Cardiac muscle cell (in vitro differentiated cells and primary cell): ENCODE measurements at regions not wholly inside any gene's neighbourhood (a gene's known extent, or its start where the extent isn't known, plus 50 kb on each side); places are given as distances from the start of the nearest gene placed in this dataset.

Source experiments
- DNase-seq, 2 donors: peaks; one replicate each; pipeline versions ENCODE4 v3.0.0 to v3.0.0-alpha.2; 2010 to 2017; ENCODE audit warnings: low read depth in 1 of 2, low spot score in 1 of 2
- H3K27ac ChIP-seq: fragments of 200-600 bp; sonication (generic); 2 replicates; pipeline ENCODE4 v1.5.1; 2016
- H3K27me3 ChIP-seq: fragments of 200-600 bp; sonication (generic); 2 replicates; pipeline ENCODE4 v1.6.0; 2016; ENCODE audit warnings: control low read depth
- H3K36me3 ChIP-seq: fragments of 200-600 bp; sonication (generic); 2 replicates; pipeline ENCODE4 v1.5.1; 2016; ENCODE audit warnings: control low read depth
- H3K4me1 ChIP-seq: fragments of 200-600 bp; sonication (generic); 2 replicates; pipeline ENCODE4 v1.8.1; 2017; ENCODE audit warnings: low read depth, mild to moderate bottlenecking, mixed run types
- H3K4me3 ChIP-seq: fragments of 200-600 bp; sonication (generic); 2 replicates; pipeline ENCODE4 v1.5.1; 2016; ENCODE audit warnings: mild to moderate bottlenecking
- H3K9me3 ChIP-seq: fragments of 200-600 bp; sonication (generic); 2 replicates; pipeline ENCODE4 v1.5.1; 2017; ENCODE audit warnings: low read depth, mild to moderate bottlenecking, control low read depth
- TF ChIP-seq, protein P1 (sequence below): IDR thresholded peaks from 2 replicates; pipeline ENCODE4 v1.5.1; 2012; ENCODE audit warnings: low read depth, mild to moderate bottlenecking, low read length

DNA sequence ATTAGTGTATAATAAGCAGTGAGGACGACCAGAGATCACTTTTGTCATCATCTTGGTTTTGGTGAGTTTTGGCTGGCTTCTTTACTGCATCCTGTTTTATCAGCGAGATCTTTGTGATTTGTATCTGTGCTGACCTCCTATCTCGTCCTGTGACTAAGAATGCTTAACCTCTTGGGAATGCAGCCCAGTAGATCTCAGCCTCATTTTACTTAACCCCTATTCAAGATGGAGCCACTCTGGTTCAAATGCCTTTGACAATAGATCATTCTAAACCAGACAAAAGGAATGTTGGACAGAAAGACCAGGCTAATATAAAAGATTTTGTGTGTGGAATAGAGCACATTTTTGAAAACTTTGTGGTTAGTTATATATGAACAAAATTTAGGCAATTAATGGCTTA, 618.5 kb upstream of the BCHE start:
- Histone ChIP-seq H3K36me3 (no peaks in the 10 kb centered on the region), H3K4me3 (no peak overlapping the region), H3K9me3 (no peaks in the 10 kb centered on the region), H3K4me1 (no peaks in the 10 kb centered on the region), H3K27ac (no peak overlapping the region), H3K27me3 (no peaks in the 10 kb centered on the region)
- TF ChIP-seq, protein P1, sequence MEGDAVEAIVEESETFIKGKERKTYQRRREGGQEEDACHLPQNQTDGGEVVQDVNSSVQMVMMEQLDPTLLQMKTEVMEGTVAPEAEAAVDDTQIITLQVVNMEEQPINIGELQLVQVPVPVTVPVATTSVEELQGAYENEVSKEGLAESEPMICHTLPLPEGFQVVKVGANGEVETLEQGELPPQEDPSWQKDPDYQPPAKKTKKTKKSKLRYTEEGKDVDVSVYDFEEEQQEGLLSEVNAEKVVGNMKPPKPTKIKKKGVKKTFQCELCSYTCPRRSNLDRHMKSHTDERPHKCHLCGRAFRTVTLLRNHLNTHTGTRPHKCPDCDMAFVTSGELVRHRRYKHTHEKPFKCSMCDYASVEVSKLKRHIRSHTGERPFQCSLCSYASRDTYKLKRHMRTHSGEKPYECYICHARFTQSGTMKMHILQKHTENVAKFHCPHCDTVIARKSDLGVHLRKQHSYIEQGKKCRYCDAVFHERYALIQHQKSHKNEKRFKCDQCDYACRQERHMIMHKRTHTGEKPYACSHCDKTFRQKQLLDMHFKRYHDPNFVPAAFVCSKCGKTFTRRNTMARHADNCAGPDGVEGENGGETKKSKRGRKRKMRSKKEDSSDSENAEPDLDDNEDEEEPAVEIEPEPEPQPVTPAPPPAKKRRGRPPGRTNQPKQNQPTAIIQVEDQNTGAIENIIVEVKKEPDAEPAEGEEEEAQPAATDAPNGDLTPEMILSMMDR, result no peak
- DNase-seq, result no peak

DNA sequence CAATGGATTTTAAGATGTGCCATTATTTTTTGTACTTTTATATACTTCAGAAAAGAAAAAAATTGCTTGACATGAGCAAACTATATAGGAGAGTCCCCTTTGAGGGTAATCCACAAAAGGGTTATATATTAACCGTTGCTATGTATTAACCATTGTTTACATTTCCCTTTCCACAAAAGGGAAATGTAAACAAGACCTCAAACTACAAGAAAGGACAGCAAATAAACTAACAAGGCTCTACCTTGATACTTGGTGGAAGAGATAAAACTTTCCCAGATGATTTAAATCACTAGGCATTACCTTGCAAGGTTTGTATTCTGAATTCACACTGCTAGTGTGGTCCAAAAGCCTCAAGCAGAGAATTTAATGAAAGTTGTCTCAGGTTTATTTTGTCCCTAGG, 616.3 kb upstream of the BCHE start:
- Histone ChIP-seq H3K4me1 (no peaks in the 10 kb centered on the region), H3K27ac (no peak overlapping the region), H3K27me3 (no peaks in the 10 kb centered on the region), H3K9me3 (no peaks in the 10 kb centered on the region), H3K4me3 (no peak overlapping the region), H3K36me3 (no peaks in the 10 kb centered on the region)
- no peak for DNase-seq
- TF ChIP-seq, protein P1, result no peak

DNA sequence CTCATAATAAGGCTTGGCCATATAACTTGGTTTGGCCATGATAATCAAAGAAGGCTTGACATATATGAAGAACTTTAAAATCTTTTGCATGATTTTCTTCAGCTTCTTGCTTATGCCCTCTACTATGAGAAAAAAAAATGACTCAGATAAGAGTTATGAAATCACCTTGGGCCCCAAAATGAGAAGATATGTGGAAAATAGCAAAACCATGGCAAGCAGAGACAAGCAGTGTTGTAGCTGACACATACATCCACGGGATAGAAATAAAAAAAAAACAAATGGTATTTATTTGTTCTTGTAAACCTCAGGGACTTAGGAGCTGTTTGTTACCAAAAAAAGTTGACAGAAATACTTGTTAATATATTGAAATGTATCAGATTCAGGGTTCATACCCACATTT, 614.8 kb upstream of the BCHE start:
- no peaks in the 10 kb centered on the region for H3K4me1 ChIP-seq
- TF ChIP-seq, protein P1, result no peak
- no peaks in the 10 kb centered on the region for H3K27me3 ChIP-seq
- no peaks in the 10 kb centered on the region for H3K9me3 ChIP-seq
- no peaks in the 10 kb centered on the region for H3K36me3 ChIP-seq
- no peak for DNase-seq
- H3K27ac ChIP-seq, result no peak overlapping the region
- no peak overlapping the region for H3K4me3 ChIP-seq

DNA sequence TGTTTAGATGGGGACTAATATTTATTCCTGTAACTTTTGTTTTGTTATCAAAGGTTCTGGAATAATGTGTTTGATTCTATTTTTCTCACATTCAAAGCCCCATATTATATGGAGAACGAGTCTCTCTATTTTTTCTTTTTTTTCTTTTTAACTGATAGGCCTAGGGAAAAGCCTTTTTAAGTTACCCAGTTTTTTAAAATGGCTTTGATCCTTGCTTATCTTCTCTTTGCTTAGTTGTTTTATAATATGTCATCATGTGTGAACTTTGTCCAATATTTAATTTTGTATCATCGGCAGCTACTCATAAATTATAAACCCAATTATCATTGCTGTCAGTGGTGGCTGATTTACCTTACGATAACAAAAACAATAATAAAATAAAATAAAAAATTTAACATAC, 610.3 kb upstream of the BCHE start:
- no peaks in the 10 kb centered on the region for H3K27me3 ChIP-seq
- H3K27ac ChIP-seq, result no peak overlapping the region
- no peaks in the 10 kb centered on the region for H3K4me1 ChIP-seq
- H3K4me3 ChIP-seq, result no peak overlapping the region
- H3K36me3 ChIP-seq, result no peaks in the 10 kb centered on the region
- no peaks in the 10 kb centered on the region for H3K9me3 ChIP-seq
- DNase-seq, result no peak
- TF ChIP-seq, protein P1, result no peak

DNA sequence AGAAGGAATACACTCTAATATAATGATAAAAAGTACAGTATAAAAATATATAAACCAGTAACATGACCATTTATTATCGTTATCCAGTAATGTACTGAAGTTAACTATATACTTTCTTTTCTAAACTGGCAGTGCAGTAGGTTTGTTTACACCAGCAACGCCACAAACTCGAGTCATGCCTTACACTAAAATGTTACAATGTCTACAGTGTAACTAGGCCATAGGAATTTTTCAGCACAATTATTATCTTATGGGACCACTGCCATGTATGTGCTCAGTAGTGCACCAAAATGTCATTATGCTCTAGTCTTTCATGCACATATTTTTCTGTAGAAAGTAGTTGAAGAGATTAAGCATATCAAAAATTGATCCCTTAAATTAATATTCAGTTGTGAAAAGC, 609.8 kb upstream of the BCHE start:
- H3K4me1 ChIP-seq, result no peaks in the 10 kb centered on the region
- no peak overlapping the region for H3K27ac ChIP-seq
- H3K9me3 ChIP-seq, result no peaks in the 10 kb centered on the region
- H3K36me3 ChIP-seq, result no peaks in the 10 kb centered on the region
- TF ChIP-seq, protein P1, result no peak
- H3K27me3 ChIP-seq, result no peaks in the 10 kb centered on the region
- H3K4me3 ChIP-seq, result no peak overlapping the region
- DNase-seq, result no peak

DNA sequence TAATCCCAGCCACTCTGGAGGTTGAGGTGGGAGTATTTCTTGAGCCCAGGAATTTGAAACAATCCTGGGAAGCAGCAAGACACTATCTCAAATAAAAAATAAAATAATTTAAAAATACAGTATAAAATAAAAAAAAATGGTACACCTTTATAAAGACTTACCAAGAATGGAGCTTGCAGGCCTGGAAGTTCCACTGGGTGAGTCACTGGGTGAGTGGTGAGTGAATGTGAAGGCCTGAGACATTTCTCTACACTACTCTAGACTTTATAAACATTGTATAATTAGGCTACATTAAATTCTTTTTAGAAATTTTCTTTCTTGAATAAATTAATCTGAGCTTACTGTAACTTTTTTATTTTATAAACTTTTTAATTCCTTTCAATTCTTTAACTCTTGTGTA, 609.1 kb upstream of the BCHE start:
- no peaks in the 10 kb centered on the region for H3K4me1 ChIP-seq
- TF ChIP-seq, protein P1, result no peak
- H3K27ac ChIP-seq, result no peak overlapping the region
- no peaks in the 10 kb centered on the region for H3K36me3 ChIP-seq
- H3K27me3 ChIP-seq, result no peaks in the 10 kb centered on the region
- H3K9me3 ChIP-seq, result no peaks in the 10 kb centered on the region
- no peak for DNase-seq
- no peak overlapping the region for H3K4me3 ChIP-seq
